Calu3 (cell line): ENCODE measurements at regions not wholly inside any gene's neighbourhood (a gene's known extent, or its start where the extent isn't known, plus 50 kb on each side); places are given as distances from the start of the nearest gene placed in this dataset.

Source experiments
- BruUV-seq: library from RNA; stranded (reverse); fragments of 400-500 nt; replicated peaks from 2 replicates; lab custom pipeline; 2021; lab: Mats Ljungman, UMichigan
- CTCF ChIA-PET: fragments of 300-600 bp; sonication (Branson Sonifier 250); formaldehyde crosslinking; loops from one replicate; lab custom pipeline; 2022; ENCODE audit warnings: antibody characterized with exemption; lab: Charles Lee
- DNase-seq: peaks from one replicate; pipeline ENCODE4 v3.0.0; 2022
- H3K27ac Mint-ChIP-seq: one replicate; pipeline ENCODE4 v1.8.0; 2022; ENCODE audit warnings: mixed read lengths; ENCODE audit not compliant: unreplicated experiment
- H3K27me3 Mint-ChIP-seq: one replicate; pipeline ENCODE4 v1.8.0; 2022; ENCODE audit warnings: mixed read lengths; ENCODE audit not compliant: unreplicated experiment
- H3K36me3 Mint-ChIP-seq: one replicate; pipeline ENCODE4 v1.8.0; 2022; ENCODE audit warnings: mild to moderate bottlenecking, moderate library complexity, mixed read lengths; ENCODE audit not compliant: insufficient read depth, unreplicated experiment
- H3K4me1 Mint-ChIP-seq: one replicate; pipeline ENCODE4 v1.8.0; 2022; ENCODE audit warnings: mild to moderate bottlenecking, low read depth, mixed read lengths; ENCODE audit not compliant: unreplicated experiment
- H3K4me3 Mint-ChIP-seq: one replicate; pipeline ENCODE4 v1.8.0; 2022; ENCODE audit warnings: mild to moderate bottlenecking, low read depth, moderate library complexity, mixed read lengths; ENCODE audit not compliant: unreplicated experiment
- H3K9me3 Mint-ChIP-seq: one replicate; pipeline ENCODE4 v1.8.0; 2022; ENCODE audit warnings: low read depth, mixed read lengths; ENCODE audit not compliant: unreplicated experiment
- CTCF ChIP-seq: fragments of 200-600 bp; IDR thresholded peaks from one replicate; pipeline ENCODE4 v1.8.0; 2022; ENCODE audit warnings: antibody characterized with exemption; ENCODE audit not compliant: unreplicated experiment
- intact Hi-C: fragments of 100-400 bp; cut with micrococcal nuclease; formaldehyde crosslinking; loops from one replicate; pipeline ENCODE4 v1.10.0; 2022; ENCODE audit not compliant: unreplicated experiment

GRCh38 chr1:193680924-193681316, 494.5 kb upstream of the B3GALT2 start:
- CTCF ChIA-PET: no interaction called here
- Mint-ChIP-seq H3K27ac (no peak overlapping the region), H3K4me1 (no peaks in the 10 kb centered on the region), H3K36me3 (no peaks in the 10 kb centered on the region), H3K9me3 (no peaks in the 10 kb centered on the region), H3K4me3 (no peak overlapping the region), H3K27me3 (no peaks in the 10 kb centered on the region)
- TF ChIP-seq CTCF: no peak
- no TSS peak for BruUV-seq
- no peak for DNase-seq
- intact Hi-C loops: no loop called here

DNA sequence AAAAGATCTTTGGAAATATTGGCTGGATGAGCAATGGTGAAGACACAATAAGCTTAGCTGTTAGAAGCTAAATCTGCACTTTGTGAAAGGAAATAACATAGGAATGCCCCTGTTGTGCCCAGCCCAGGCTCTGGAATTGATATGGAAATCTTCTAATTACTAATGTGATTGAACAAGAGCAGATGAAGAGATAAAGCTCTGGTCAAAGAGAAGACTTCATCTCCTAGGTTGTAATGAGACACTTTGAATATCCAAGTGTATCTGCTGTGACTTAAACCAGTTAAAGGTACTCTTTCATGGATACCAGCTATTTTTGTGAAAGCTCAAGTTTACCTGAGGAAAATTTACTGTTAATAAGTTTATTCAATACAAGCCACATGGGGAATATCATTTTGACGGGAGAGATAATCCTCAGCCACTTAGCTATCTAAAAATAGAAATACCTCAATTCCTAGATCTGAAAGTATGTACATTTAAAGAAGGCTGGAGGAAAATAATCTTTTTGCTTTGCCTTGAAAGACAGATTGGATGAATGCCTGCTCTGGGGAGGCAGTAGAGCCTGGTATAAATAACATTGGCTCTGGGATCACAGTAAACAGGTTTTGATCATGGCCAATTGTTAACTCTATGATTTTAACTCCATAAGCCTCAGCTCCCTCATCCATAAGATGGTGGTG, 494.0 kb upstream of the B3GALT2 start:
- H3K27me3 Mint-ChIP-seq: no peaks in the 10 kb centered on the region
- no peak overlapping the region for H3K4me3 Mint-ChIP-seq
- no peak for TF ChIP-seq CTCF
- H3K4me1 Mint-ChIP-seq: no peaks in the 10 kb centered on the region
- no peak overlapping the region for H3K27ac Mint-ChIP-seq
- intact Hi-C loops: no loop called here
- no TSS peak for BruUV-seq
- no peak for DNase-seq
- no peaks in the 10 kb centered on the region for H3K9me3 Mint-ChIP-seq
- H3K36me3 Mint-ChIP-seq: no peaks in the 10 kb centered on the region
- CTCF ChIA-PET: no interaction called here

GRCh38 chr1:193677874-193678273, 491.5 kb upstream of the B3GALT2 start:
- intact Hi-C loops: no loop called here
- H3K4me1 Mint-ChIP-seq: peaks cover 8% of the 10 kb centered on the region
- H3K4me3 Mint-ChIP-seq: no peak overlapping the region
- H3K27me3 Mint-ChIP-seq: no peaks in the 10 kb centered on the region
- no TSS peak for BruUV-seq
- no peak for TF ChIP-seq CTCF
- H3K36me3 Mint-ChIP-seq: no peaks in the 10 kb centered on the region
- no peak for DNase-seq
- no peak overlapping the region for H3K27ac Mint-ChIP-seq
- H3K9me3 Mint-ChIP-seq: no peaks in the 10 kb centered on the region
- CTCF ChIA-PET: no interaction called here

GRCh38 chr1:193676996-193677549, 490.7 kb upstream of the B3GALT2 start:
- no peak for DNase-seq
- Mint-ChIP-seq H3K9me3 (no peaks in the 10 kb centered on the region), H3K4me3 (no peak overlapping the region), H3K36me3 (no peaks in the 10 kb centered on the region), H3K27ac (no peak overlapping the region), H3K27me3 (no peaks in the 10 kb centered on the region), H3K4me1 (peaks cover 8% of the 10 kb centered on the region)
- no TSS peak for BruUV-seq
- intact Hi-C loops: no loop called here
- CTCF ChIA-PET: no interaction called here
- TF ChIP-seq CTCF: no peak
